SH-SY5Y (cell line): ENCODE measurements at regions not wholly inside any gene's neighbourhood (a gene's known extent, or its start where the extent isn't known, plus 50 kb on each side); places are given as distances from the start of the nearest gene placed in this dataset.

Experiments used
- GATA2 ChIP-seq: IDR thresholded peaks from 2 replicates; pipeline ENCODE4 v1.6.1; 2011; ENCODE audit warnings: mild to moderate bottlenecking, low read depth, low read length
- GATA3 ChIP-seq: IDR thresholded peaks from 2 replicates; pipeline ENCODE4 v1.6.1; 2011; ENCODE audit warnings: low read depth, mild to moderate bottlenecking, low read length, moderate library complexity

DNA sequence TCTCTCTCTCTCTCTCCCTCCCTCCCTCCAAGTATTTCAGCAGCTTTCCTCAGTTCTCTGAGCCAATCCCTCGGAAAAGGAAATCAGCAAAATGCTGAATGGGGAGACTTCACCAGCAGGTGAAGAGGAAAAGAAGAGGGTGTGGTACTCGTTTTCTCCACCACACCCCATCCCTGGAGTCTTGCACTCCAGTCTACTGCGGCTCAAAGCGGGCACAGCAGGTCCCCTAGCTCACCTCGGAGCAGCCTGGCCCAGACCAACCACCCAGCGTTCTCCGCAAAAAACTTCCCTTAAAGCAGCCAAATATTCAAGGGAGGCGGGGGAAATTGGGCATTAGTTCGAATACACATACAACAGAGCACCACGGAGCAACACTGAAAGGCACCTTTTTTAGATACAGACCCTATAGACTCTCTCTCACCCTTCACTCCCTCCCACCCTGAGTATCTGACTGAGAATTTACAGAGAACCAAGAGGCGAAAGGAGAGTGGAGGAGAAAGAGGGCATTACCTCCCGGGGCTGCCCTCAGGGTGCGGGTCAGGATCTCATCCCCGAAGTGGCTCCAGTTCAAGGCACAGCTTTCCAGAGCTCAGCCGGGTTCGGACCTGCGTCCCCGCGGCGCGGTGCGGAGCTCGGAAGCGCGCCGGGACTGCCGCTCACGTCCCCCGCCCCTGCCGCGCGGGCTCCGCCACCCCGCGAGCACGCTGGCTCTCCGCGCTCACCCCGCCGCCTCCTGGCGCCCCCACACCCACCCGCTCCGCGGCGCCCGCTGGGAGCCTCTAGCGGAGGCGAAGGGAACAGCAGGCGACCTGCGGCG is 1638.5 kb upstream of the C9orf72 start:
- TF ChIP-seq GATA2 (no peak), GATA3 (no peak)
